ENCODE measurements at regions not wholly inside any gene's neighbourhood (a gene's known extent, or its start where the extent isn't known, plus 50 kb on each side); places are given as distances from the start of the nearest gene placed in this dataset.

DNA sequence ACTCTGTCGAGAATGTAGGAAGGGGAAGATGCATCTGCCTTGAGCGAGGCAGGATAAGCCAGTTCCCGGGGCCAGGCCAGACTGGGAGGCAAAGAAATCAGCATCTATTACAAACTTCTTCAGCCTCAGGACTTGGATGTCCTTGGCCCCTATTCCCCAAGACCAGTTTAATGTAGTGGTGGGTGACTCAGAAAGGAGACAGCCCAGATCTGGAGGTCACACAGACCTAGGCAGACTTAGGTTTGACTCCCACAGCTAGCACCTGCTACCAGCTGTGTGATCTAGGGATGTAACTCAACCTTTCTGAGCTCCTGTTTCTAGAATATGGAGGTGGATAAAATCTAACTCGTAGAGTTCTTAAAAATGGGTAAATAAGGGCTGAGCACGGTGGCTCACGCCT, 409.5 kb upstream of the PROK2 start:
- TF ChIP-seq, protein P1, sequence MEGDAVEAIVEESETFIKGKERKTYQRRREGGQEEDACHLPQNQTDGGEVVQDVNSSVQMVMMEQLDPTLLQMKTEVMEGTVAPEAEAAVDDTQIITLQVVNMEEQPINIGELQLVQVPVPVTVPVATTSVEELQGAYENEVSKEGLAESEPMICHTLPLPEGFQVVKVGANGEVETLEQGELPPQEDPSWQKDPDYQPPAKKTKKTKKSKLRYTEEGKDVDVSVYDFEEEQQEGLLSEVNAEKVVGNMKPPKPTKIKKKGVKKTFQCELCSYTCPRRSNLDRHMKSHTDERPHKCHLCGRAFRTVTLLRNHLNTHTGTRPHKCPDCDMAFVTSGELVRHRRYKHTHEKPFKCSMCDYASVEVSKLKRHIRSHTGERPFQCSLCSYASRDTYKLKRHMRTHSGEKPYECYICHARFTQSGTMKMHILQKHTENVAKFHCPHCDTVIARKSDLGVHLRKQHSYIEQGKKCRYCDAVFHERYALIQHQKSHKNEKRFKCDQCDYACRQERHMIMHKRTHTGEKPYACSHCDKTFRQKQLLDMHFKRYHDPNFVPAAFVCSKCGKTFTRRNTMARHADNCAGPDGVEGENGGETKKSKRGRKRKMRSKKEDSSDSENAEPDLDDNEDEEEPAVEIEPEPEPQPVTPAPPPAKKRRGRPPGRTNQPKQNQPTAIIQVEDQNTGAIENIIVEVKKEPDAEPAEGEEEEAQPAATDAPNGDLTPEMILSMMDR (conservative IDR thresholded peaks at IDR 0.05; ENCODE audit: low read depth) = no peak
- no peak overlapping the region for H3K27ac ChIP-seq
- CTCF ChIA-PET = interaction anchor here (0.7 kb wide), 1 partner anchor 54 kb away, joined by 3 read pairs; no protein-coding TSS in a partner anchor
- POLR2A ChIA-PET (ENCODE audit: low non-redundant PET) = no interaction called here
- DNase-seq (ENCODE audit: low spot score) = no peak

GRCh38 chr3:72193771-72194430, 409.0 kb upstream of the PROK2 start:
- no peak overlapping the region for H3K27ac ChIP-seq
- CTCF ChIA-PET = no interaction called here
- TF ChIP-seq, protein P1 (conservative IDR thresholded peaks at IDR 0.05; ENCODE audit: low read depth) = no peak
- POLR2A ChIA-PET (ENCODE audit: low non-redundant PET) = no interaction called here
- DNase-seq (ENCODE audit: low spot score) = no peak

DNA sequence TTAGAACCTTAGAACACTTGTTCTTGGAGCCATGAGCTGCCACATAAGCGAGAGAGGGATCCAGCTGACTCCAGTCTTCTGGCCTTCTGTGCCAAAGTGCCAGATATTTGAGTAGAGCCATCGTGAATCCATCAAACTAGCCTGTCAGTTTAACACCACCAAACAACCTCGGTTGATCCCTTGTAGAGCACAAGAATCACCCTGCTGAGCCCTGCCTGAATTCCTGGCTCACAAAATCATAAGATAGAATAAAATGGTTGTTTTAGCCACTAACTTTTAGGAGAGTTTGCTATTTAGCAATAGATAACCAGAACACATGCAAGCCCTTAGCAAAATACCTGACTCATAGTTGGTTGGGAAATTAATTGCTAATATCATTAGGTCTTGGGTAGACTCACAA, 407.6 kb upstream of the PROK2 start:
- TF ChIP-seq, protein P1 (conservative IDR thresholded peaks at IDR 0.05; ENCODE audit: low read depth) = no peak
- ChIA-PET POLR2A (ENCODE audit: low non-redundant PET) (no interaction called here), CTCF (interaction anchor here (0.8 kb wide), 1 partner anchor 56 kb away, joined by 3 read pairs; no protein-coding TSS in a partner anchor)
- H3K27ac ChIP-seq = no peak overlapping the region
- no peak for DNase-seq (ENCODE audit: low spot score)

DNA sequence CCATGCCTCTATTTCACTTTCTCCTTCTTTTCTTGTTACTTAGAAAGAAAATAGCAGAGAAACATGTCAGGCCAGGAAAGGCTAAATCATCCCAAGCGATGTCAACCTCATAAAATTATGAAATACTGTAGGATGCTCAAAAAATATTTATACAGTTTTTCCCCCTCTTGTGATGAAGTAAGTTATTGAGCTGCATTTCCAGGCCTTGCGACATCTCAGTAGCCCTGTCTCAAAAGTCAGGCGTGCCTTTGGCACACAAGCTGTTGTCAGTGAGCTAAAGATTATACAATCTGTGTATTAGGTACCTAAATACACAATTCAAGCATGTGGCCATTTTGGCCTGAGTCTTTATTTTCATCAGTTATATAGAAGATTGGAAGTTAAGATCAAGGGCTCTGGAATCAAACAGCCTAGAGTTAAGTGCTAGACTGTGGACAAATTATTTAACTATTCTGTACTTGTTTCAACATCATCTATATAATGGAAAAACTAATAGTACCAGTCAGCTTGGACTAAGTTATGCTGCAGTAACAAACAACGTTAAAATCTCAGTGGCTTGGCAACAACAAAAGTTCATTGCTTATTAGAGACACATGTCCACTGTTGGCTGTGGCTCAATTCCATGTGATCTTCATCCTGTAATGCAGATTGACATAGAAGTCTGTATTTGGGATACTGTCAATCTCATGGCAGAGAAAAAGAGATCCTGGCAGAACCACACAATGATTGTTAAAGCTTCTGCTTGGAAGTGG, 406.4 kb upstream of the PROK2 start:
- DNase-seq (ENCODE audit: low spot score) = no peak
- no peak overlapping the region; the same call in 1 of the 2 replicates for H3K27ac ChIP-seq
- TF ChIP-seq, protein P1 (conservative IDR thresholded peaks at IDR 0.05; ENCODE audit: low read depth) = no peak
- ChIA-PET CTCF (interaction anchor here (0.8 kb wide), 1 partner anchor 57 kb away, joined by 3 read pairs; no protein-coding TSS in a partner anchor), POLR2A (ENCODE audit: low non-redundant PET) (no interaction called here)

DNA sequence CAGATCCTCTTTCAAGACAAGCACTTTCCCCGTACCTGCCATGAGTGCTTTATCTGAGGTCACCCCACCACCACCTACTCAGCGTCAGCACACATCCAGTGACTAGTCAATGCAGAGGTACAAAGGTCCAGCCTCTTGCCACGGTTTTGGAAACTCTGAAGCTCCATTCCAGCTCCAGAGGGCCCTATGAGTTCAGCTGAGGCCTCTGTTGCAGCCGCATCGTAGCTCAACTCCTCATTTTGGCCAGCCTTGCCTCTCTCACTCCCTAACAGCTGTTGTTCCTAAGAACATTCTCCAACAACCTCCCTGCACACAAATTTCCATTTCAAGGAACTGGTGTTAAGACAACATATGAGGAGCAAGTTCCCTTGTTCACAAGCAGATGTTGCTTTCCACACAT, 405.1 kb upstream of the PROK2 start:
- CTCF ChIA-PET = no interaction called here
- POLR2A ChIA-PET (ENCODE audit: low non-redundant PET) = no interaction called here
- DNase-seq (ENCODE audit: low spot score) = no peak
- no peak overlapping the region for H3K27ac ChIP-seq
- TF ChIP-seq, protein P1 (conservative IDR thresholded peaks at IDR 0.05; ENCODE audit: low read depth) = no peak

- DNase-seq (ENCODE audit: low spot score) = no peak
- CTCF ChIA-PET = no interaction called here
- TF ChIP-seq, protein P1 (conservative IDR thresholded peaks at IDR 0.05; ENCODE audit: low read depth) = no peak
- H3K27ac ChIP-seq = no peak overlapping the region
- POLR2A ChIA-PET (ENCODE audit: low non-redundant PET) = no interaction called here
Observed at GRCh38 chr3:72189339-72189738, 404.4 kb upstream of the PROK2 start.
